ENCODE measurements at regions not wholly inside any gene's neighbourhood (a gene's known extent, or its start where the extent isn't known, plus 50 kb on each side); places are given as distances from the start of the nearest gene placed in this dataset.

GRCh38 chr5:107047048-107047447, 623.7 kb downstream of the EFNA5 start:
- TF ChIP-seq, protein P1, sequence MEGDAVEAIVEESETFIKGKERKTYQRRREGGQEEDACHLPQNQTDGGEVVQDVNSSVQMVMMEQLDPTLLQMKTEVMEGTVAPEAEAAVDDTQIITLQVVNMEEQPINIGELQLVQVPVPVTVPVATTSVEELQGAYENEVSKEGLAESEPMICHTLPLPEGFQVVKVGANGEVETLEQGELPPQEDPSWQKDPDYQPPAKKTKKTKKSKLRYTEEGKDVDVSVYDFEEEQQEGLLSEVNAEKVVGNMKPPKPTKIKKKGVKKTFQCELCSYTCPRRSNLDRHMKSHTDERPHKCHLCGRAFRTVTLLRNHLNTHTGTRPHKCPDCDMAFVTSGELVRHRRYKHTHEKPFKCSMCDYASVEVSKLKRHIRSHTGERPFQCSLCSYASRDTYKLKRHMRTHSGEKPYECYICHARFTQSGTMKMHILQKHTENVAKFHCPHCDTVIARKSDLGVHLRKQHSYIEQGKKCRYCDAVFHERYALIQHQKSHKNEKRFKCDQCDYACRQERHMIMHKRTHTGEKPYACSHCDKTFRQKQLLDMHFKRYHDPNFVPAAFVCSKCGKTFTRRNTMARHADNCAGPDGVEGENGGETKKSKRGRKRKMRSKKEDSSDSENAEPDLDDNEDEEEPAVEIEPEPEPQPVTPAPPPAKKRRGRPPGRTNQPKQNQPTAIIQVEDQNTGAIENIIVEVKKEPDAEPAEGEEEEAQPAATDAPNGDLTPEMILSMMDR (IDR thresholded peaks at IDR 0.05): no peak
- TF ChIP-seq EZH2 (IDR thresholded peaks at IDR 0.05; ENCODE audit: borderline replicate concordance, insufficient read depth, low read depth, low read length, poor library complexity, severe bottlenecking): no peak
